GM12878 (cell line): ENCODE measurements at regions not wholly inside any gene's neighbourhood (a gene's known extent, or its start where the extent isn't known, plus 50 kb on each side); places are given as distances from the start of the nearest gene placed in this dataset.

Experiments
- BACH1 ChIP-seq: fragments of 450-650 bp; IDR thresholded peaks from 2 replicates; pipeline ENCODE4 v1.6.1; 2017; ENCODE audit warnings: mild to moderate bottlenecking, borderline replicate concordance
- CREB1 ChIP-seq: IDR thresholded peaks from 2 replicates; pipeline ENCODE4 v1.6.1; 2012; ENCODE audit warnings: low read depth, mild to moderate bottlenecking, inconsistent platforms

DNA sequence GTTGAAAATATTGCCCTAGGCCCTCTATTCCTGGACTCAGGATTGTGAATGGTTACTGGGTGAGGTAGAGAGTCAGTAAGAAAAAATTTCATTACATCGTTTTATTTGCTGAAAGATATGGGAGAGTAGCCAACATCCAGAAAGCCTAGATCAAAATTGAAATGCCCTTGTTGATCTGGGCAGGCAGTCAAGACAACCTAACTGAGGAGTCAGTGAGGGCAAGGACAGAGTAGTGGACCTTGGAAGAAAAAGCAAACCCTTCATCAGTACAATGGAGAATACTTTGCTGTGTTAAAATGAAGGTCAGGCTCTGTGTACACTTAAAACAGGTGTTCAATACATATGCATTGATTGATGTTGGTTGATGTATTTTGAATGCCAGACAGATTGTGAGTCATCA lies 576.7 kb downstream of the OLFM4 start:
- no peak for TF ChIP-seq CREB1
- TF ChIP-seq BACH1: no peak
